ENCODE measurements at regions not wholly inside any gene's neighbourhood (a gene's known extent, or its start where the extent isn't known, plus 50 kb on each side); places are given as distances from the start of the nearest gene placed in this dataset.
"Not testable (repeated sequence)": the region's sequence is repeated elsewhere in the genome, so short reads cannot be mapped to it uniquely, and the experiment has no call there.

DNA sequence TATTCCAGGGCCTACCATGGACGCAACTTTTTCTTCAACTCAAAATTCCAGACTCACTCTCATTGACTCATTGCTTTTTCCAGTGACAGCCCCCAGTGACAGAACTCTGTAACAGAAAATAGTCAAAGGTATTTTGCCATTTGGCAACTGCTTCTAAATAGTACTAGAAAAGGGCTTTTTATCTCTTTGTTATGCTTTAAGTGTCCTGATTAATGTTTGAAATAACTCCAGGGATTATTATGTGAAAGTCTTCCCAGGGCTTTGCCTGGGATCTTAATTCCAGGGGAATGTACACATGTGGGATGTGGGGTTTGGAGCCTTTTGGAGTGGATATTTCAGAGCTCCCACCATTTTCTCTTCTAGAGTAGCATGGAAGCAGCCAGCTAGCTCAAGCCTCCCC is 198.8 kb downstream of the KCNS3 start:
- no peak for DNase-seq (ENCODE audit: low spot score)

DNA sequence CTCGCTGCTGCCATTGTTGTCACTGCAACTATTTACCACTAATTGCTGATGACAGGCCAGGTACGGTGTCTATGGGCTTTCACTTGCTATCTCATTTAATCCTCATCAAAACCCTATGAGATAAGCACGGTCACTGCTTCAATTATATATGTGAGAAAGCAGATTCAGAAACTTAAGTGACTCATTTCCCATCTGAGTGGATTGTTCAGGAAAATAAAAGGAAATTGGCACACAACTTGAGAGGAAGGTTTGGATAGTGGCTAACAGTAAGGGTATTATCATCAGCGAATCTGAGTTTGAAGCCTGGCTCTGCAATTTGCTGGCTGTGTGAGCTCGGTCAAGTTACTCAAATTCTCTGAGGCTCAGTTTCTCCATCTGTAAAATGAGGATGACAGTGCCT is 196.0 kb downstream of the KCNS3 start:
- DNase-seq (ENCODE audit: low spot score): no peak

DNA sequence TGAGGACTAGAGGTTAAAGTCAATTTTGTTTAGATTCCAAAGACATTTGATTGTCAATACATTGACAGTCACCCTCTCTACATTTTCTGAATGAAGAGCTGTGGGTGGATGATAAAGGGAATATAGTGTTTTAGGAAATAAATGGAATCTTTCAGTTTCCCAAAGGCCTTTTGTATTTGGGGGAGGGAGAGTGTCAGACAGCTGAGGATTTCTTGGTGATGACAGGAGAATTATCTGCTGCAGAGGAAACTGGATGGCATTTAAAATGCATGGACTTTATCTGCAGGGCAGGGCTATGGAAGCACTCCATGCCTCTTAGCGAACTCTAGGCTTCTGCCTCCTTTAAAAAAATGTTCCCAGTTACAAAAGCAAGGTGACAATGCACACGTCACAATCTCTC is 195.1 kb downstream of the KCNS3 start:
- DNase-seq (ENCODE audit: low spot score): no peak

DNA sequence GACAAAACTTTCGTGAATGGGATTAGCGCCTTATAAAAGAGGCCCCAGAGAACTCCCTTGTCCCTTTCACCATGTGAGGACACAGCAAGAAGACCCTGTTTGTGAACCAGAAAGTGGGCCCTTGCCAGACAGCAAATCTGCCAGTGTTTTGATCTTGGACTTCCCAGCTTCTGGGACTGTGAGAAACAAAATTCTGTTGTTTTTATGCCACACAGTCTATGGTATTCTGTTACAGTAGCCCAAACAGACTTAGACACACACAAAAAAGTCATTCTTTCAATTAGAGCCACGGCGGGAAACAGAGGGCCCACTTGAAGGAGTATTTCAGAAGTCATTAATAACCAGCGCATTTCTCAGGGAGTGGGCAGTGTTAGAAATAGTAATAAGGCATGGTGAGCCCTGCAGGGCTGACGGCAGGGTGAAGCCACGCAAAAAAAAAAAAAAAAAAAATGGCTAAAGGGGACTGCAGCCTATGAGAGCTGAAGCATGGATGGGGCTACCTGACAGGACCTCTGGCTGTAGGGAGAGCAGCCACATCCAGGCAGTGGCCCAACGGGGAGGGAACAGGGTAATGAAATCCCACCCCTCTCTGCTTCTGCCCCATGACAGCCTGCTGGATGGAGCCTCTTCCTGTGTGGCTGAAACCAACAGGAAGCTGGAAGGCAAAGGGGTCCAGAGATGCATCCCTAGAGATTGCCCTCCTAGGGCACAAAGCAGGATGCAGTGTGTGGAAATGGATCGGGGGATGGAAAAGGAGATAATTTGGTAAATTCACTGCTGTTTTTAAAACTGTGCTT is 189.3 kb downstream of the KCNS3 start:
- no peak for DNase-seq (ENCODE audit: low spot score)

GRCh38 chr2:18066894-18067293 is 188.4 kb downstream of the KCNS3 start:
- no peak for DNase-seq (ENCODE audit: low spot score)

GRCh38 chr2:18066066-18066465 is 187.6 kb downstream of the KCNS3 start:
- no peak for DNase-seq (ENCODE audit: low spot score)

- DNase-seq (ENCODE audit: low spot score): no peak
Observed at GRCh38 chr2:18065249-18065648, 186.8 kb downstream of the KCNS3 start.

- DNase-seq (ENCODE audit: low spot score): no peak
Observed at GRCh38 chr2:18063826-18064470, 185.5 kb downstream of the KCNS3 start.

- no peak for DNase-seq (ENCODE audit: low spot score)
Observed at GRCh38 chr2:18062892-18063291, 184.4 kb downstream of the KCNS3 start.

DNA sequence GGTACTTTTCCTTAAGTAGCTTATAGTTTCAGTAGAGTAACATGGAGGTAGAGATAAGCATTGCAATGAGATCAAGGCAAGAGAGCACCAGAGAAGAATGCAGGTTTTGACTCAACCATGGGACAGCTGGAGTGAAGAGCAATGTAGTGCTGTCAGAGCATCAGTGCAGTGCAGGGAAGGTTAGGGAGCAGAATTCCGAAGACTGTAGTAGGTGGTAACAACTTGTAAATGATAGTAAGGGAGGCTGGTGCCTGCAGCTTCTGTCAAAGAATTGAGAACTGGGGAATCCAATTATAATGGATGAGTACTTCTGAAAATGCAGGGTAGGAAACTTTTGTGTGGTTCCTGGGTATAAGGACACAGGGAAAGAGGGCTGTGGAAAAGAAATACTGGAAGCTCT is 183.2 kb downstream of the KCNS3 start:
- DNase-seq (ENCODE audit: low spot score): no peak

DNA sequence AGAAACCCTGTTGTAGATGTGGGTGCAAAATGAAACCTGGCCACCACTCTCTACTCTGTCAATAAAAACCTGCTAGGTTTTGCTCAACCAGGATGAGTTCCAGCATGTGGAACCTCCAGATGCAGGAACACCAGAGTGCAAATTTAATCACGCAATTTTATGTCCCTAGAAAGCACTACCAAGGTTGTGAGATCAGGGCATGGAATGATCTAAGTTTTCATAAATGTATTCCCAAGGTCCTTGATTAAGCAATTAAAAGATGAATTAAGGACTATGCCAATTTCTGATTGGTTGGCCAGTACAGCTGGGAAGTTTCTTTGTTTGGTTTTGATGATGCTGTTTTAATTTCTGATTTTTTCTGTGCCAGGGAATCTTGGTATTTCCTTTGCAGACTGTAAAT is 179.2 kb downstream of the KCNS3 start:
- no peak for DNase-seq (ENCODE audit: low spot score)

GRCh38 chr2:18055290-18055689 is 176.8 kb downstream of the KCNS3 start:
- DNase-seq (ENCODE audit: low spot score): no peak

DNA sequence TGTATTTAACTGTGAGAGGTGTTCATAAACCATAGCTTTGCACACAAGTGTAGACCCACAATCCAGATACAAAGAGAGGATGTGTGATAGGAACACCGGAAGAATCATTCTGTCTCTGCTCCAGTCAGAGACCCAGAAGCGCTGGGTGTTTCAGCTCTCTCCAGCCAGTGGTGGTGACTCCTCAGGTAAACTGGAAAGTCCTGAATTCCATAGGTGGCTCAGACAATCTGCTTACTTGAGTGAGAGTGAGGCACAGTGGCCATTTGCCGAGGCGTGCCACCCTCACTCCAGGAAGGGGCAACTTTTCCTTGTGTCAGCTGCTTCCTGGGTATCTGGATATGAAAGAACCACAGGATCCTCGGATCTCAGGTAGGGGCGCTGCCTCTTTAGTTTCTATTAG is 171.5 kb downstream of the KCNS3 start:
- no peak for DNase-seq (ENCODE audit: low spot score)

GRCh38 chr2:18049325-18049724 is 170.9 kb downstream of the KCNS3 start:
- no peak for DNase-seq (ENCODE audit: low spot score)

DNA sequence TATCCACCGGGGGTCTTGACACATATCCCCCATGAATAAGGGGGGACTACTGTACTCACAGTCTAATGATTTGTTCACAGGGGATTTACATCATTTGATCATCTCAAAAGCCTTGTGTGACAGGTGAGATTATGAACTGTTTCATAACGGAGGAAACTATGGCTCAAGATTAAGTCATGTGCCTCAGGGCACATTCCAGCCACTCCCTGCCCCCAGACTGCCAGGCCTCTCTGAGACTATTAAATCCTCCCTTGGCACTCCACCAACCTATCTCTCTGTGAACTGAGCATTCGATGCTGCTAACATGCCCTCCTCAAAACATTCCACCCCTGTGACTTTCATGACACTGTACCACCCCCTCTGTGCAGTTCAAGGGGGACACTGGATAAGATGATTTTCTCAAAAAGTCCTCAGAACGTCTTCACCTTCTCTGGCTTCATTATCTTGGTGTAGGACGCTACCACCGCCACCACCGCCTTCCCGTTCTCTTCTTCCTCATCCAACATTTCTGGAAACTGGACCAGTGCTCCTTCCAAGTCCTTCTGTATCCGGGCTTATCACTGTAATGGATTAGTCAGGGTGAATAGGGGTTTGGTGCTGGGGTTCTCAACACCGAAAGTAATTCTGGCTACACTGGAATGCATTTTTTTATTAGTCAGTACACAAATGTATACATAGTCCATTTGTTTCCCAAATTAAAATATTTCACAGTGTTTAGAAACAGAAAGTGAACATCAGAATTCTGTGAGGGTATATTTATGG is 169.6 kb downstream of the KCNS3 start:
- DNase-seq (ENCODE audit: low spot score): no peak

DNA sequence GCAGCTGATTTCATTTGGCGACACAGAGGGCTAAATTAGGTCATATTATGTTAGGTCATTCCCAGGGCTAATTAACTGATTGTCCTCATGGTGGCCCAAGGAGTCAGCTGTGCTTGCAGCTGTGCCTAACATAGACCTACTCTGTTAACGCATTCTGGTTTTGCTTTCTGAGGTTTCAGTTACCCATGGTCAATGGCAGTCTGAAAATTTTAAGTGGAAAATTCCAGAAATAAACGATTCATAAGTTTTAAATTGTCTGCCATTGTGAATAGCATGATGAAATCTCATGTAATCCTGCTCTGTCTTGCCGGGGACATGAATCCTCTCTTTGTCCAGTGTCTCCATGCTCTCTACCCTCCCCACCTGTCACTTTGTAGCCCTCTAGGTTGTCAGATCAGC is 168.7 kb downstream of the KCNS3 start:
- no peak for DNase-seq (ENCODE audit: low spot score)

DNA sequence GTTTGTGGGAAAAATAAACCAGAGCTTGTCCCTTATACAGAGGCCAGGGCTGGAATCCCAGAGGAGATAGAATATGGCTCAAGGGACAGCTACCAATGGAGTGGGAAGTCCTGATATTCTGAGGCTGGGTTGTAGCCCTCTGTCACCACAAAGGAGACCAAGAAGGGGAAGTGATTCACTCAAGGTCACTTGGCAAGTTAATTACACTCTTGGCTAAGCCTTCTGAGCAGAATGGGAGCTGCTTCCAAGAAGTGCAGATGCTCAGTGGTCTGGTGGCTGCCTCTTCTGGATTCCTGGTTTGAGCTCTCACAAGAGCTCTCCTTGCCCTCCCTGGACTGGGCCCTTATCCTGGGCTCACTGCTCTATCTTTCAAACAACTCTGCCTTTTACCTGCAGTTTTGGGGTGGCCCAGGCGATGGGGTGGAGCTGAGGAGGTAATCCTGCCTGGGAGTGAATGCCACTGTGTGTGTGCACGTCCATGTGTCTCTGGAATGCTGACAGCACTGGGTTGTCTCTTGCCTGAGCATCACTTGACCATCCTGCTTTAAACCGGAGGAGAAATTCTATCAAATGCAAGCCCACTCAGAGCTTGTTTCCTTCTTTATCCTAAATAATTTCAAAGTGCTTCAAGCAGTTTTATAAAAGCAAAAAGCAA is 168.2 kb downstream of the KCNS3 start:
- no peak for DNase-seq (ENCODE audit: low spot score)

GRCh38 chr2:18046017-18046416 is 167.6 kb downstream of the KCNS3 start:
- DNase-seq (ENCODE audit: low spot score): no peak

DNA sequence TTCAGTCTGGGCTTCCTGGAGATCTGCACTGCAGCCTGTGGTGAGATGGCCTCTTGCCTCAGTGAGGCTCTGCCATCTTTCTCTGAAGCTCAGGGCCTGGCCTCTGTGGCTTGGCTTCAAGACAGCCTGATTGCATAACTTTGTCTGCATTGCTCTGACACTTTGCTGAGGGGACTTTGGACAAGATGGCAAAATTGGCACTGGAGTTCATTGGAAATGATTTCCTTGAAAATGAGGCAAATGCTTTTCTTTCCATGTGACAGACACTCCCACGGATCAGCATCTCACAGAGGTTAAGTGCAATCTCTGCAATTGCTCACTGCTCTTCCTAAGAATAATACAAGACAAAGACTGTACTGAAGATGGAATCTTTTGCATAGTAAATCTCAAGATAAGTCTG is 166.8 kb downstream of the KCNS3 start:
- no peak for DNase-seq (ENCODE audit: low spot score)

- DNase-seq (ENCODE audit: low spot score): not testable (repeated sequence)
Observed at GRCh38 chr2:18017381-18017780, 138.9 kb downstream of the KCNS3 start.

- DNase-seq (ENCODE audit: low spot score): no peak
Observed at GRCh38 chr2:18009891-18010290, 131.4 kb downstream of the KCNS3 start.

DNA sequence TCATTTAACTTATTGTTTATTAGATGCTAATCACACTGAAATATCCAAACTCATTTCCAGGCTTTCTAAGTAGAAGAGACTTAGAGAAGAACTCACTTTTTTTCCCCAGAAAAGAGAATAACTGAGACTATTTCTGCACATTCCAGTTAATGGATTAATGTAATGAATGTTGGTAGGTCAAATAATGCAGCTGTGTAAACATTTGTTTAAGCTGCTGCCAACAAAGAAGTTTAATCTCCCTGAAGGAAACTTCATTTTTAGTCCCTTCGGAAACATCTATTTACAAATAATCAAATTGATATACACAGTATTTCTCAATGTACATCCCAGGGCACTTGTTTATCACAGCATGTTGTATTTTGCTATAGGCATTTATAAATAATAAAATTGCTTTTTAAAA is 126.9 kb downstream of the KCNS3 start:
- DNase-seq (ENCODE audit: low spot score): no peak

GRCh38 chr2:18001671-18002070 is 123.2 kb downstream of the KCNS3 start:
- DNase-seq (ENCODE audit: low spot score): no peak

Data from hematopoietic multipotent progenitor cell treated with erythropoietin and hydrocortisone succinate and interleukin-3 and kit ligand, for 17 days (in vitro differentiated cells).